GM12875 (cell line): ENCODE measurements at regions not wholly inside any gene's neighbourhood (a gene's known extent, or its start where the extent isn't known, plus 50 kb on each side); places are given as distances from the start of the nearest gene placed in this dataset.

Source experiments
- H3K4me3 ChIP-seq: one replicate; pipeline ENCODE4 v1.5.1; 2011; ENCODE audit warnings: low read depth, low read length, control low read depth
- TF ChIP-seq, protein P1 (sequence below): IDR thresholded peaks from 2 replicates; pipeline ENCODE4 v1.5.1; 2011; ENCODE audit warnings: low read depth, mild to moderate bottlenecking, control low read depth, inconsistent platforms, low read length, moderate library complexity, borderline replicate concordance; ENCODE audit not compliant: insufficient read depth

- TF ChIP-seq, protein P1, sequence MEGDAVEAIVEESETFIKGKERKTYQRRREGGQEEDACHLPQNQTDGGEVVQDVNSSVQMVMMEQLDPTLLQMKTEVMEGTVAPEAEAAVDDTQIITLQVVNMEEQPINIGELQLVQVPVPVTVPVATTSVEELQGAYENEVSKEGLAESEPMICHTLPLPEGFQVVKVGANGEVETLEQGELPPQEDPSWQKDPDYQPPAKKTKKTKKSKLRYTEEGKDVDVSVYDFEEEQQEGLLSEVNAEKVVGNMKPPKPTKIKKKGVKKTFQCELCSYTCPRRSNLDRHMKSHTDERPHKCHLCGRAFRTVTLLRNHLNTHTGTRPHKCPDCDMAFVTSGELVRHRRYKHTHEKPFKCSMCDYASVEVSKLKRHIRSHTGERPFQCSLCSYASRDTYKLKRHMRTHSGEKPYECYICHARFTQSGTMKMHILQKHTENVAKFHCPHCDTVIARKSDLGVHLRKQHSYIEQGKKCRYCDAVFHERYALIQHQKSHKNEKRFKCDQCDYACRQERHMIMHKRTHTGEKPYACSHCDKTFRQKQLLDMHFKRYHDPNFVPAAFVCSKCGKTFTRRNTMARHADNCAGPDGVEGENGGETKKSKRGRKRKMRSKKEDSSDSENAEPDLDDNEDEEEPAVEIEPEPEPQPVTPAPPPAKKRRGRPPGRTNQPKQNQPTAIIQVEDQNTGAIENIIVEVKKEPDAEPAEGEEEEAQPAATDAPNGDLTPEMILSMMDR, result no peak
- H3K4me3 ChIP-seq, result no peak overlapping the region
These were observed 1634.6 kb upstream of the AGA start for GRCh38 chr4:179076865-179077264.

DNA sequence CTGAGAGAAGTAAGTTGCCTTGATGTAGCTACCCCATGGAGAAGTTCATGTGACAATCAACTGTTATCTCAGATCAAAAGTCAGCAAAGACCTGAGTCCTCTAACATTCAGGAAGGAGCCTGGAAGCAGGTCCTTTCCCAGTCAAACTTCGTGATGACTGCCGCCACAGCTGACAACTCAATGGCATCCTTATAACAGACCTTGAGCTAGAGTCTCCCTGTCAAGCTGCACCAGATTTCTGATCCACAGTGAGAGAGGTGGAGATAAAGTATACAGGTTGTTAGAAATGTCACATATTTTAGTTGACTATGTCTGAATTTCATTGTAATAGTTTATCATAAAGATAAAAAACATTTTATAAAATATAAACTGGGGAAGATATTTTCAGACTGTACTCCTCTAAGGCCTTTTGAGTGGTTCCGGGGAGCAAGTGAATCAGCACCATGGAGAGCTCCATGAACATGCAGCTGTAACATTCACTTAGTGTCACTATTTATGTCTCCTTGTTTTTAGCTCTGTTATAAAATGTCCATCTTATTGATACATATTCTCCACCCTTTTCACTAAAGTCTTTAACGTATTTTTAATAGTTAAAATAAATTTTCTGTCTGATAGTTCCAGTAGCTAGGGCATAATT is 1653.5 kb upstream of the AGA start:
- TF ChIP-seq, protein P1, result no peak

DNA sequence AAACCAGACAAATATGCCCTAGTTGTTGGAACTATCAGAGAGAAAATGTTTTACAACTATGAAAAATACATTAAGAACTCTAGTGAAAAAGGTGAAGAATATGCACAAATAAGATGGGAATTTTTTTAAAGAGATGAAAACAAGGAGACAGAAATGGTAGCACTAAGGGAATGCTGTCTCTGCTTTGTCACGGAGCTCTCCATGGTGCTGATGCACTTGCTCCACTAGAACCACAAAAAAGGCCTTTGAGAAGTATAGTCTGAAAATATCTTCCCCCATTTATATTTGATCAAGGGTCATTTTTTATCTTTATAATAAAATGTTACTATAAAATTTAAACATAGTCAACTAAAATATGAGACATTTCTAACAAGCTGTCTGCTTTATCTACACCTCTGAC is 1655.5 kb upstream of the AGA start:
- TF ChIP-seq, protein P1, result no peak
- no peak overlapping the region for H3K4me3 ChIP-seq

More for the DNA sequence above, 1653.5 kb upstream of the AGA start:
- H3K4me3 ChIP-seq, result no peak overlapping the region

- TF ChIP-seq, protein P1, result no peak
- H3K4me3 ChIP-seq, result no peak overlapping the region
These were observed 1668.1 kb upstream of the AGA start for GRCh38 chr4:179110356-179110755.

DNA sequence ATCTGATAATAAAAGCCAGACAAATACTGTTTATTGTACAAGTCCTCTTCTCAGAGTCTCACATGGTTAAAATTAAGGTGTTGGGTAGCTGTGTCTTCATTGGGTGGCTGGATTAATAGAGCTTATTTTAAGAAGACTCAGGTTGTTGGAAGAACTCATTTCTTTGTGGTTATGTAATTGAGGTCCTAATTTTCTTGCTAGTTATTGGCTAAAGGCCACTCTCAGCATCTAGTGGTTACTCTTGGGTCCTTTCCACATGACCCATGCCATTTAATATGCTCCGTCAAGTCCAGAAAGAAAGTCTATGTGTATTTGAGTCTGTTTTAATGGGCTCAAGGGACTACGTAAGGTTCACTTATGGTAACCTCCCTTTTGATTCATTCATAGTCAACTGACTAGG is 1668.6 kb upstream of the AGA start:
- TF ChIP-seq, protein P1, result no peak
- H3K4me3 ChIP-seq, result no peak overlapping the region

DNA sequence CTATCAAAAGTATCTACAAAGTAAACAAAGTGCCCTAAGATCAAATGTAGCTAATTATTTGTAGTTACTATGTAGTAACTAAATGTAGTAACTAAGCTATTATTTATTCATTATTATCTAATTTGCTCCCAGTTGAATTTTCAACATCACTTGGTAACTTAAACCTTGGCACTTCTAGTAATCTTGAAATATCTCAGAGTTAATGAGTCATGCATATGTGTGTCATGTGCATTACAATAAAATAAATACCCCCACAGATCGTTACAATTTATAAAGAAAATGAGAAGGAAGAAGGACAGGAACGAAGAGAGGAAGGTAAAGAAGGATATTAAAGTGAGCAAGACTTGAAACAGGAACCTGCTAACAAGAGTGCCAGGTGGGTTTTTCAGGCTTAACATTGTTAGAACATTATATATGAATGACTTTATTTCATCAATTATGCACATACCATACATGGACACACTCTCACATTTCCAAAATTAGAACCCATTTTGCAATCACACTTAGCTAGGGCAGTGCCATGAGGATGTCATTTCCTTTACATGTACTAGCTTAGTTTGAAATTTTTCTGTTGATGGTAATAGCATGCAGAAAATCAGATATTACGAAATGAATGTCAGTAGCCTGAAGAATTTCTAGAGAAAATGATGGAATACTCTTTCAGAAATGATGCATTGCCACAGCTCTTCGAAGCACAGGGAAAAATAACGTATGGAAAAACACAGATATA is 1670.4 kb upstream of the AGA start:
- TF ChIP-seq, protein P1, result no peak
- no peak overlapping the region for H3K4me3 ChIP-seq

DNA sequence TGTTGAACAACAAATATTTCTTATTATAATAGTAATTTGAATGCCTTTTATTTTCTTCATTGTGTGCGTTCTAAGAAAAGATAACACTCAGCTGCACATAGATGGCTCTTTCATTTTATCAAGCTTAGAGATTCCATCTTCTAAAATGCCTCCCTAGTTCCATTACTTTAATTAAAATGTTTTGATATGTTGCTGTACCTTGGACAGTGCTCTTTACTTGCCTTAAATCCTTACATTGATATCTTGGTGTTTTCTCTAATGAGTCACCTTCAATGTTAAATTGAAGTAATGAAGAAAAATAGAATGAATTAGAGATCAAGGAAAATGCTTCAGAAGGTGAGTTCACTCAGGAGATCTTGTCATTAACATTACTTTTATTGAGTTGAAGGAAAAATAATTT is 1672.4 kb upstream of the AGA start:
- TF ChIP-seq, protein P1, result no peak
- no peak overlapping the region for H3K4me3 ChIP-seq
